BLaER1 treated with 17β-estradiol and CSF1 and Interleukin-3, amounts not matched to agents 10 nM and 100 nM (cell line): ENCODE measurements at regions not wholly inside any gene's neighbourhood (a gene's known extent, or its start where the extent isn't known, plus 50 kb on each side); places are given as distances from the start of the nearest gene placed in this dataset.

Source experiments
- H3K27ac ChIP-seq, 11 experiments: shearing (Covaris generic); formaldehyde crosslinking; 2 replicates each; pipeline ENCODE4 v1.8.1; 2022
- H3K27me3 ChIP-seq, 11 experiments: shearing (Covaris generic); formaldehyde crosslinking; 2 replicates each; pipeline ENCODE4 v1.8.1; 2022
- H3K36me3 ChIP-seq, 11 experiments: shearing (Covaris generic); formaldehyde crosslinking; 2 replicates each; pipeline ENCODE4 v1.8.1; 2022
- H3K4me1 ChIP-seq, 10 experiments: shearing (Covaris generic); formaldehyde crosslinking; 2 replicates each; pipeline ENCODE4 v1.8.1; 2022
- H3K4me2 ChIP-seq, 11 experiments: shearing (Covaris generic); formaldehyde crosslinking; 2 replicates each; pipeline ENCODE4 v1.8.1; 2022
- H3K4me3 ChIP-seq, 10 experiments: shearing (Covaris generic); formaldehyde crosslinking; 2 replicates each; pipeline ENCODE4 v1.8.1; 2022
- H3K9ac ChIP-seq, 11 experiments: shearing (Covaris generic); formaldehyde crosslinking; 2 replicates each; pipeline ENCODE4 v1.8.1; 2022
- H3K9me3 ChIP-seq, 11 experiments: shearing (Covaris generic); formaldehyde crosslinking; replicated peaks in 1 of 11; 2 replicates each; pipeline ENCODE4 v1.8.1; 2022
- H4K20me1 ChIP-seq, 11 experiments: shearing (Covaris generic); formaldehyde crosslinking; 2 replicates each; pipeline ENCODE4 v1.8.1; 2022
- Cebpa-rat ChIP-seq, 11 experiments: shearing (Covaris generic); IDR thresholded peaks; 2 replicates each; pipeline ENCODE4 v1.8.1; 2022

GRCh38 chr10:123587110-123587509 lies 79.0 kb upstream of the GPR26 start:
- H3K36me3 ChIP-seq: no peaks in the 10 kb centered on the region
- peaks cover 0 to 2% (median 0%) of the 10 kb centered on the region in 11 experiments; a peak in 1 of 22 replicates for H3K9me3 ChIP-seq
- H3K27ac ChIP-seq: no peak overlapping the region
- H3K9ac ChIP-seq: no peak overlapping the region
- H3K4me1 ChIP-seq: no peaks in the 10 kb centered on the region
- peaks cover 0 to 9% (median 0%) of the 10 kb centered on the region in 11 experiments; a peak in 1 of 22 replicates for H4K20me1 ChIP-seq
- peaks cover 0 to 12% (median 0%) of the 10 kb centered on the region in 11 experiments; a peak in 5 of 22 replicates for H3K27me3 ChIP-seq
- no peak overlapping the region for H3K4me3 ChIP-seq
- TF ChIP-seq Cebpa-rat (IDR thresholded peaks at IDR 0.05): no peak
- H3K4me2 ChIP-seq: no peak overlapping the region

- H3K27ac ChIP-seq: no peak overlapping the region
- H3K27me3 ChIP-seq: peaks cover 0 to 10% (median 0%) of the 10 kb centered on the region in 11 experiments; a peak in 4 of 22 replicates
- H3K4me2 ChIP-seq: no peak overlapping the region
- H3K4me1 ChIP-seq: no peaks in the 10 kb centered on the region
- H3K36me3 ChIP-seq: no peaks in the 10 kb centered on the region
- no peak overlapping the region for H3K4me3 ChIP-seq
- no peaks in the 10 kb centered on the region; a peak in 1 of 22 replicates for H4K20me1 ChIP-seq
- H3K9me3 ChIP-seq: peaks cover 0 to 5% (median 0%) of the 10 kb centered on the region in 11 experiments; a peak in 2 of 22 replicates
- TF ChIP-seq Cebpa-rat (IDR thresholded peaks at IDR 0.05): no peak
- H3K9ac ChIP-seq: no peak overlapping the region
Measured at GRCh38 chr10:123588386-123588914, 77.7 kb upstream of the GPR26 start.

GRCh38 chr10:123595661-123596060 lies 70.5 kb upstream of the GPR26 start:
- H3K9me3 ChIP-seq: peaks cover 0 to 5% (median 0%) of the 10 kb centered on the region in 11 experiments; a peak in 2 of 22 replicates
- H3K36me3 ChIP-seq: no peaks in the 10 kb centered on the region
- TF ChIP-seq Cebpa-rat (IDR thresholded peaks at IDR 0.05): no peak
- H3K4me2 ChIP-seq: no peak overlapping the region
- H3K27me3 ChIP-seq: no peaks in the 10 kb centered on the region
- no peak overlapping the region for H3K4me3 ChIP-seq
- no peak overlapping the region for H3K9ac ChIP-seq
- no peaks in the 10 kb centered on the region for H3K4me1 ChIP-seq
- H4K20me1 ChIP-seq: no peaks in the 10 kb centered on the region
- no peak overlapping the region for H3K27ac ChIP-seq

GRCh38 chr10:123597676-123598075 lies 68.5 kb upstream of the GPR26 start:
- Histone ChIP-seq H3K4me3 (no peak overlapping the region), H3K9ac (no peak overlapping the region), H3K27ac (no peak overlapping the region), H4K20me1 (no peaks in the 10 kb centered on the region), H3K9me3 (peaks cover 0 to under 1% (median 0%) of the 10 kb centered on the region in 11 experiments; a peak in 1 of 22 replicates), H3K27me3 (no peaks in the 10 kb centered on the region), H3K4me2 (no peak overlapping the region), H3K36me3 (no peaks in the 10 kb centered on the region), H3K4me1 (no peaks in the 10 kb centered on the region)
- TF ChIP-seq Cebpa-rat (IDR thresholded peaks at IDR 0.05): no peak

GRCh38 chr10:123599366-123599849 lies 66.7 kb upstream of the GPR26 start:
- no peak overlapping the region for H3K9ac ChIP-seq
- H3K36me3 ChIP-seq: no peaks in the 10 kb centered on the region
- no peak overlapping the region for H3K4me2 ChIP-seq
- H3K4me1 ChIP-seq: no peaks in the 10 kb centered on the region
- no peaks in the 10 kb centered on the region; a peak in 1 of 22 replicates for H3K9me3 ChIP-seq
- H3K4me3 ChIP-seq: no peak overlapping the region
- H3K27ac ChIP-seq: no peak overlapping the region
- no peaks in the 10 kb centered on the region for H3K27me3 ChIP-seq
- TF ChIP-seq Cebpa-rat (IDR thresholded peaks at IDR 0.05): no peak
- no peaks in the 10 kb centered on the region; a peak in 1 of 22 replicates for H4K20me1 ChIP-seq

- TF ChIP-seq Cebpa-rat (IDR thresholded peaks at IDR 0.05): no peak
- no peak overlapping the region for H3K27ac ChIP-seq
- H3K9me3 ChIP-seq: no peaks in the 10 kb centered on the region; a peak in 1 of 22 replicates
- no peaks in the 10 kb centered on the region; a peak in 1 of 22 replicates for H4K20me1 ChIP-seq
- H3K4me3 ChIP-seq: no peak overlapping the region
- H3K4me2 ChIP-seq: no peak overlapping the region
- H3K36me3 ChIP-seq: no peaks in the 10 kb centered on the region
- H3K27me3 ChIP-seq: no peaks in the 10 kb centered on the region
- H3K9ac ChIP-seq: no peak overlapping the region
- H3K4me1 ChIP-seq: no peaks in the 10 kb centered on the region
Measured at GRCh38 chr10:123600177-123600576, 66.0 kb upstream of the GPR26 start.

- H3K4me2 ChIP-seq: no peak overlapping the region
- no peak overlapping the region for H3K9ac ChIP-seq
- no peaks in the 10 kb centered on the region; a peak in 1 of 22 replicates for H3K9me3 ChIP-seq
- no peaks in the 10 kb centered on the region for H3K4me1 ChIP-seq
- no peaks in the 10 kb centered on the region for H3K36me3 ChIP-seq
- no peak overlapping the region for H3K4me3 ChIP-seq
- no peaks in the 10 kb centered on the region for H3K27me3 ChIP-seq
- TF ChIP-seq Cebpa-rat (IDR thresholded peaks at IDR 0.05): no peak
- no peak overlapping the region for H3K27ac ChIP-seq
- no peaks in the 10 kb centered on the region; a peak in 1 of 22 replicates for H4K20me1 ChIP-seq
Measured at GRCh38 chr10:123603130-123603529, 63.0 kb upstream of the GPR26 start.

- TF ChIP-seq Cebpa-rat (IDR thresholded peaks at IDR 0.05): no peak
- H4K20me1 ChIP-seq: no peaks in the 10 kb centered on the region; a peak in 1 of 22 replicates
- H3K4me3 ChIP-seq: no peak overlapping the region
- no peaks in the 10 kb centered on the region; a peak in 1 of 22 replicates for H3K9me3 ChIP-seq
- H3K9ac ChIP-seq: no peak overlapping the region
- no peaks in the 10 kb centered on the region for H3K36me3 ChIP-seq
- H3K4me1 ChIP-seq: no peaks in the 10 kb centered on the region
- H3K4me2 ChIP-seq: no peak overlapping the region
- no peak overlapping the region for H3K27ac ChIP-seq
- no peaks in the 10 kb centered on the region for H3K27me3 ChIP-seq
Measured at GRCh38 chr10:123604506-123604905, 61.6 kb upstream of the GPR26 start.

GRCh38 chr10:123606006-123606405 lies 60.1 kb upstream of the GPR26 start:
- no peak for TF ChIP-seq Cebpa-rat (IDR thresholded peaks at IDR 0.05)
- Histone ChIP-seq H4K20me1 (no peaks in the 10 kb centered on the region; a peak in 1 of 22 replicates), H3K4me2 (no peak overlapping the region), H3K4me1 (no peaks in the 10 kb centered on the region), H3K4me3 (no peak overlapping the region), H3K9ac (no peak overlapping the region), H3K27me3 (no peaks in the 10 kb centered on the region), H3K36me3 (no peaks in the 10 kb centered on the region), H3K27ac (no peak overlapping the region), H3K9me3 (no peaks in the 10 kb centered on the region; a peak in 1 of 22 replicates)

- Histone ChIP-seq H3K4me3 (no peak overlapping the region), H3K36me3 (no peaks in the 10 kb centered on the region), H3K9me3 (no peaks in the 10 kb centered on the region), H3K9ac (no peak overlapping the region), H3K4me2 (no peak overlapping the region), H3K4me1 (no peaks in the 10 kb centered on the region), H4K20me1 (no peaks in the 10 kb centered on the region; a peak in 1 of 22 replicates), H3K27ac (no peak overlapping the region), H3K27me3 (no peaks in the 10 kb centered on the region)
- no peak for TF ChIP-seq Cebpa-rat (IDR thresholded peaks at IDR 0.05)
Measured at GRCh38 chr10:123606955-123607354, 59.2 kb upstream of the GPR26 start.
